NCI-H1436 (cell line): ENCODE measurements at regions not wholly inside any gene's neighbourhood (a gene's known extent, or its start where the extent isn't known, plus 50 kb on each side); places are given as distances from the start of the nearest gene placed in this dataset.

ENCODE experiments used
- DNase-seq: peaks from one replicate; lab custom pipeline; 2025; lab: John Stamatoyannopoulos, UW

DNA sequence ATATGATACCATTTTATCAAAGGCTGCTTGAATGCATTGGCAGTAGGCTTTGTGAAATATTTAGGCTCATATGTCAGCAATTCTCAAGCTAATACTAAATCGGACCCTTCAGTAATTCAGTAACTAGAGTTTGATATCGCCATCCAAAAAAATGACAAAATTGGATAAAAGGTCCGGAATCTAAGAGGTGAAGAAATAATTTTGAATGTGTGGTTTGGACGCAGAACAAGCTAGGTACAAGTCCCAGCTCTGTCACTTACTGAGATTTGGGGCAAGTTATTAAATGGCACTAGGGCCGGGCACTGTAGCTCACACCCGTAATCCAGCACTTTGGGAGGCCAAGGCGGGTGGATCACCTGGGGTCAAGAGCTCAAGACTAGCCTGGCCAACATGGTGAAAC is 956.5 kb downstream of the CDH11 start:
- DNase-seq = no peak

DNA sequence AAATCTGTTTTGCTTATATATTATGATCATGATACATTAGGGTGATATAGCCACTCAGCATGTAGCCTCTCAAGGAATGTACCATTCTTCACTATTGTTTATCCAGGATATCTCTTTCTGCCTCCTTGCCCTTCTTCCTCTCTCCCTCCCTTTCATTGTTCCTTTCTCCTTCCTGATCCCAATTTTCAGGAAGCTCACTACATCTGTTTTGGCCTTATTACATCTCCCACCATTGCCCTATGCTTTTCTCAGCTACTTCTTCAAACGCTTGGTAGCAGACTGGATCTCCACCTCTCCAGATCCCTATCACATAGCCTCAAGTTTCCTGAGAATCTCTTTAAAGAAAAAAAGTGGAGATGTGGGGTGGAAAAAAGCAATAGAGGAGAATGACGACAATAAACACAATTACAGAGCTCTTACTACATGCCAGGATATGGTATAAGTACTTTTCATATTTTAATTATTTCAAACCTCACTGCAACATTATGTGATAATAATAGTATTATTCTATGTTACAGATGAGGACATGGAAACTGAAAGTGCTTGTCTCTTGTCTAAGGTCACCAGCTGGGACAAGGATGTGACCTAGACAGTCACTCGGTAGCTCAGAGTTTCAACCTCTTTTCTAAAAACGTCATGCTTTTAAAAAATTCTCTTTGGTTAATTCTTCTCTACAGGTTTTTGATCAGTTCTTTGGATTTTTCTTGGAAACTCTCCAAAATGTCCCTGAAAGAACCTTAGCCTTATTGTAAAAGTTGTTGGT is 959.1 kb downstream of the CDH11 start:
- DNase-seq = no peak

DNA sequence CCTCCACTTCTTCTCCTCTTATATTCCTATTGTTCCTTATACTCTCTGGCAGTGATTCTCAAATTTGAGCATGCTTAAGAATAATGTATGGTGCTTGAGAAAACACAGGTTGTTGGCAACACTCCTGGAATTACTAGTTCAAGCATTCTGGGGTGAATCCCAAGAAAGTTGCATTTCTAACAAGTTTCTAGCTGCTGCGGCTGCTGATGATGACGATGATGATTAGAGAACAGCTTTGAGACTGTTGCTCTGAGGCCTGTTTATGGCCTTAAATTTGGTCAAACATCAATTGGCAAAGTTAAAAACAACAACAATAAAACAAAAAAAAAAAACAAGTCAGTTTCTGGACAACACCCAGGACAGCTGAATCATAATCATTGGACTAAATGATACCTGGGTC is 961.9 kb downstream of the CDH11 start:
- no peak for DNase-seq

DNA sequence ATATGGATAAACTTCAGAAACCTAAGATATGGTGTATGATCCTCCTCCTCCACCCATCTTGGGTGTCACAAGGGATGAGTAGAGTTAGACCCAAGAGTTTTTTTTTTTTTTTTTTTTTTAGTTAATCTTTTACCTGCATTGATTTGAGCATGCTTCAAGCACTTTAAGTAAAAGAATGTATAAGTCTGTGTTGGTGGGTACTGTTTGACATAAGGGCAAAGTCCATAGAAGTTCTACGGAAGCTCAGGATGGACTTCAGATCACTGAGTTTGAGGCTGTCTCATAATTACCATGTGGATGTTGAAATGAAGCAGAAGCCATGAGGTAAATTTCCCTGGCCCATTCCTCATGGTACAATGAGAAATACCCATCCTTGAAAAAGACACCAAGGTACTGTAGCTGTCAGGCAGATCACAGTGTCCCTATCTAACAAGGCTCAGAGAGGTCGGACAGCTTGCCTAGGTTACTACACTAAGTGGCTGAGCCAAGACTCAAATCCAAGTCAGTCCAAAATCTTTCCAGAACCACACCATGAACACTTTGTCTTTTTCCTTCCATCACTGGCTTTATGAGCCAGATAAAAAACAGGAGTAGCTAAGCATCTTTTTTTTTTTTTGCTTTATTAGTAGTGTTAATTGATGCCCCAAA is 962.8 kb downstream of the CDH11 start:
- no peak for DNase-seq

DNA sequence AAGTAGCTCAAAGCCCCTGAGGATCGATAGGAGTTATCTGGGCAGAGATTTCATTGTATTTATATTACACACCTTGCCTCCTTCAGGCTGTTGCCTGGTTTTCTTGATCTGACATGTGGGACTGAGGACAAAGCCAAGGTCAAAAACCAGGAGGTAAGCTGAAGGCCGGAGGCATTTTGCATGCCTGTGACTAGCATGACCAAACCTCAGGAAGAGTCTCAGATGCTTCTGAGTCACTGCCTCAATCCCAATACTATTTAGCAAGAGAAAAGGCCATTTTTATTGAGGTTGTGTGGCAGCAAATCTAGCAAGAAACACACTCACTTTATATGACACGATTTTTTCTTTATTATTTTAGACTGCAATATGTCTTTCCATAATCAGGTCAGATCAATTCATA is 968.1 kb downstream of the CDH11 start:
- no peak for DNase-seq

DNA sequence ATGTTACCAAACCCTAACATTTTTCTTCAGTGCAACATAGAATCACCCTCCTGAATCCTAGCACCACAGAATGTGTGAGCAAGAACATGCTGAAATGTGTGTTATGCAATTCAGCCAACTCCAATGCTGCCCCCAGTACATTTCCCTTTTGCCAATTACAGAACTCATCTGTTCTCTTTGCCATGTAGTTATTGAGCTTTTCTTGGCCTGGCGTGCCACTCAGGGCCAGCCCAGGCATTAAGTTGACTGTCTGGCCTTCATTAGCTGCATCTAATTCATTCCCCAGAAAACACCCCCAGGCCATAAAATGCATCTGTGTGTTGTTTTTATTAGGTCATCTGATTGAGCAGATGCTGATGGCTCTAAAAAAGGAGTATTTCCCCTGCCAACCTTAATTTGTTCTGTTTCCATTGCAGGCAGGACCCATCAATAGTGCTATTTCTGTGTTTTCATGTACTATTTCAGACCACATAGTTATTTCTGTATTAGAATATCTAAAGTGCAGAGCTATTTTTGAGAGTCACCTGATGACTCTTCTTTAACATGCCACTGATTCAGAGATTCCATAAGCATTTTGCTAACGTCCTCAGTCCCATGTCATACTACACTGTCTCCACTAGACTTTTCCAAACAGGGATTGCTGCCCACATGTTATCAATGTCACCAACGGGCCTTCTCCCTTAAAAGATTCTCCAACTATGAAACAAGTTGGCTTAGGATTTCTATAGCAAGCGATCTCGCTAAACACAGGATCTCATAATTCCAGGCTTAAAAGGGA is 969.7 kb downstream of the CDH11 start:
- no peak for DNase-seq

DNA sequence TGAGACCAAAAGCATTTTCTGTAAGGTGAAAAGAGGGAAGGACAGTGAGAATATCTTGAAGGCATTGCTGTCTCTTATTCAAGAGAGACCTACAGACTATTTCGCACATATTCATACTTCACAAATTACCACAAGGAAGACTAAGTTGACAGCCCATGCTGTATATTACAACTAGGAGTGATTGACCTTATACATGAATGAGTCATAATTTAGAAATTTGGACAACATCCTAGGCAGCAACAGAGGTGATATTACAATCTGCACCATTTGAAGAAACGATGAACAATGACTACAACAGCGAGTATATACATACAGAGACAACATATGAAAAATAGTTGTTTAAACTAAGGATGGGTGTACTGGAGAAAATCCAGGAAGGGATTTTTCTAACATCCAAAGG is 971.7 kb downstream of the CDH11 start:
- no peak for DNase-seq

DNA sequence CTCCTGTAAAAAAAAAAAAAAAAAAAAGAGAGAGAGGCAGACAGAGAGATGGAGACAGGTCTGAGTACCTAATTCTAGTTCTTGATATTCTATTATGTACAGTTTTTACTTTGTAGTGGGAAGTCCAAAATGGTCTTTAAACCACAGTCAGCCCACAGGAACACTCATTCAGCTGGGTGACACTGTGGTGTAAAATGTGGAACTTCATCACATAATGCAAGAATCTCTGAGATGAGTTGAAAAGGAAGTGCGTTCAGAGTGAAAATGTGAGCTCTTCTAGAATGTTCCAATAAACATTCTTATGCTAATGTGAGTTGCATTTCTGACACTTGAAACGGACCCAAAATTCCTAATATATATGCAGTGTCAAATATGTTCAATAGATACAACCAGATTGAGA is 972.1 kb downstream of the CDH11 start:
- DNase-seq = no peak

DNA sequence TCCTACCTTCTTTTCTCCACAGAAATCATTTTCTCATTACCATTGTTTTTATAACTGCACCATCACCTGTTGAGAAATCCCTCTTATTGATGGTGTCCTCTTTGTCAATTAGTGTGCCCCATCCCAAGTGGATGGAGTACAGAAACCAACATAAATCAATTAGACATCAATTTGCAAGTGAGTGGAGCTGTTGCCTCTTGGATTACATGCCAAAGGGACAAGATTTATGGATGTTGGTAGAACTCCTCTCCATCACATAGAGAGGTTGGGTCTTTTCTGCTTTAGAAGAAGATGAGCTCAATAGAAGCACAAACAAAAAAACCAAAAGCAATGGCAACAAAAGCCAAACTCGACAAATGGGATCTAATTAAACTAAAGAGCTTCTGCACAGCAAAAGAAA is 973.5 kb downstream of the CDH11 start:
- no peak for DNase-seq

DNA sequence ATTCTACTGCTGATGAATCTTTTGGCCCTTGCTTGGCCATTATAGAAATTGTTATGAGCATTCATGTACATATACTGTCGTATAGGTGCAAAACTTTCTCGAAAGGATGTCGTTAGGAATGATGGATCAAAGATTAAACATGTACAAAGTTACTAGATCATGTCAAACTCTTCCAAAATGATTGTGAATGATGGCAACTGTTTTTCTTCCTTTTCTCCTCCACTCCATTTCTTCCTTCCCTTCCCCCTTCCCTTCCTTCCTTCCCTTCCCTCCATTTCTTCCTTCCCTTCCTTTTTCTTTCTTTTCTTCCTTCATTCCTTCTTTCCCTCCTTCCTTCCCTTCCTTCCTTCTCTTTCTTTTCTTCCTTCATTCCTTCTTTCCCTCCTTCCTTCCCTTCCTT is 973.9 kb downstream of the CDH11 start:
- no peak for DNase-seq

DNA sequence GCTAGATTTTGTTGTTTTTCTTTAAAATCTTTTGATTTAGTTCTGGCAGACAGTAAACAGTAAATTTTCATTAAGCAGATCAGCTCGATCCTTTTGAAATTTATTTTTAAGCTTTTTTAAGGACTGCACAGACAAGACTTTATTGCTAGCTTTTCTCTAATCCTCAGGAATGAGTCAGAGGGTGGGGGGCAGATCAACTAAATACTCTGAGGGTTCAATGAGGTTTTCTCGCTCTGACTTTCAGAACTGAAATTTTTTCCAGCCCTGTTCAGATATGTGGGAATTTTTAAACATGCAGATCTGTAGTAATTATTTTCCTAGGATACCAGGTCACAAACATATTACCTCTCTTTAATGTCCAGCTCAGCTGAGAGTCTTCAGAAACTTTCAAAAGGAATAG is 977.2 kb downstream of the CDH11 start:
- no peak for DNase-seq

DNA sequence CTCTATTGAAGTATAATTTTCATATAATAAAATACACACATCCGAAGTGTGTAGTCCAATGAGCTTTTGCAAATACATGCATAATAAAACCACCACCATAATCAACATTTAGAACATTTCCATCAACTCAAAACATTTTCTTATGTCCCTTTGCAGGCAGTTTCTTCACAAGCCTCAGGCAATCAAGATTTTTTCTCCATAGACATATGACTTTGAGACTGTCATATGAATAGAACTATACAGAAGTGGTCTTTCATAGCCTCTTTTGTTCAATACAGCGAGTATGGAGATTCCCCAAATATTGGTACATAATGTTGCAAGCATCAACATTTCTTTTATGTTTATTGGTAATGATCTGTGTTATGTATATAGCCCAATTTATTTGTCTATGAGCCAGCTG is 983.2 kb downstream of the CDH11 start:
- DNase-seq = no peak

DNA sequence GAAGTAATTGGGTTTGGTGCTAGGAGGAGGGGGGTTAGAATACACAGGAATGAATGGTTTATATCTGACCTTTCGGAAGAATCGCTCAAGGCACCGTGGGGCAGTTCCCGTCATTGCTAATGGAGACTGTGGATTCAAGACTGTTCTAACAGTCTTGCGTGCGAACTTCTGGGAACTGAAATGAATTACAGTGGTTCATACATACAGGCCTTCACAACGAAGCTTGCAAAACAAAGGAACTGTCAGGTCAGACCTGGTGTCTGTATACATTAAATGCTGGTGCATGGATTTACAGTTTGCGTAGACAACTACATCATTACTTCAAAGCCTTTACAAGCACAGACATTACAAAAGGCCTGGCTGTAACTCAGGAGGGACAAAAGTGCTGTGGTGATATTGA is 983.9 kb downstream of the CDH11 start:
- no peak for DNase-seq

DNA sequence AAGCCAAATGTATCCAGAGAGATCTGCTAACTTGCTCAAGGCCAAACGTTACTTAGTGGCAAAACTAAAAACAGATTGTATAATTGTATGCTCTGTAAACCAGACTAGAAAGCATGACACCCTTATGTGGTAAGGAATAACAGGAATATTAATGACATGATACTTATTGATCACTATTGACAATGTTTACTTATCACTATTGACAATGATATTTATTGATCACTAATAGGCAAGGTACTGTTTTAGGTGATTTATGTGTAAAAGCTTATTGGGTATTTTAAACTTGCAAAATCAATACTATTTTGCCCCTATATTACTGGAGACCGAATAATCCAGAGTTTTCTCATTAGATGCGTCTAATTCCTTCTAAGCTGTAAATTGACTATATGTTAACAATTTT is 985.1 kb downstream of the CDH11 start:
- no peak for DNase-seq

DNA sequence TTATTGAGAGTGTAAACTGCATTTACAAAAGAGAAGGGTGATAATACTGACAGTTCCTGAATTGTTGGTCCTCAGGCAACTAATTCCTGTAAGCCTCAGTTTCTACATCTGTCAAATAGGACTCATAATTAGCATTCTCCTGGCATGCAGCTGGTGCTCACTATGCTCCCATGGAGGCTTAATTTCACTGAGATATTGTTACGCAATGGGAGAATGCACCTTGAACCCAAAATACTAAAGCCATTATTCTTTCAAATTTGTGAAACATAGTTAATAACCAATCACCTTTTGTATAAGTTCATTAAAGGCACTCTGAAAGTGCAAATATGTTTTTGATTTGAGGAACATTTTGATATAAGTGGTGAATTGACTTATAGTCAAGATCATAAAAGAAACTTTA is 985.5 kb downstream of the CDH11 start:
- no peak for DNase-seq

DNA sequence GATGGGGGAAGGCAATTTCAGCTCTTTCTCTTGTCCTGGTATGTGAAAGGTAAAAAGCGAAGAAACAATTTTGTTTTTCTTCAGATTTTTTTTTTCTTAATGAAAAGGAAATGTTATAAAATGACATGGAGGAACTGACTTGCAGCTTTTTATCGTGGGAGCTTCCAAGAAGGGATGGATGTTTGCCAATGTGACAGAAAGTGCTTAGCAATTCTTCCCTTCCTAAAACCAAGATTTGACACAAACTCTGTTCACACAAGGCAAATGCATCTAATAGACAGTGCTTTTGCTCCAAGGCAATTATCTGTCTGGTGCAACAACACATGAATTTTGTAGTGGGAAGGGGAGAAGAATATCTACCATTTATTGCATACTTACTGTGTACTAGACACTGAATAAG is 988.5 kb downstream of the CDH11 start:
- no peak for DNase-seq

DNA sequence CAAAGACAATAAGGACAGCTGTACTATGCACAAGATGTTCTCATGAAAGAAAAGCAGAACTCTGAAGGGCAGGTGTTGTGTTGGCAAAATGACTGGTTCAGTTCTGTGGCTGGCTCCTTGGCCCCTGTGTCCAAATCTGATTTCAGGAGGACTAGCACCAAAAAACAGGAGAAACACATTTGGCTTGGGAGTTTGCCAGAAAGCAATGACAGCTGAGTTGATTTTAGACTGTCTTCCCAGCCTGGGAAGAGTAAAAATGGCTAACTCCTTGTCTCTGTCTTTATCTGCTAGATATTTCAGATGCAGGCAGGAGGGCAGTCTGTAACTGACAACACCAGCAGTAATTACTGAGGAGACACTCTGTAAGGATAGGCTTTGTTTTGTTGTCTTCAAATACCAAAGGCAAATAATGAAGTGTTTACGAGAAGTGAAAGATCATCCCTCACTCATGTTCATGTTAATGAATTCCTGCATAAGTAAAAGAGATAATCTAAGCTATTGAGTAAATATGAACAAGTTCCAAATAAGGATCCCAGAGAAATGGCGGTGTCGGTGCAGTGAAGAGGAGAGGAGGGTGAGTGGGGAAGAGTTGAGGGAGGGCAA is 989.0 kb downstream of the CDH11 start:
- no peak for DNase-seq

DNA sequence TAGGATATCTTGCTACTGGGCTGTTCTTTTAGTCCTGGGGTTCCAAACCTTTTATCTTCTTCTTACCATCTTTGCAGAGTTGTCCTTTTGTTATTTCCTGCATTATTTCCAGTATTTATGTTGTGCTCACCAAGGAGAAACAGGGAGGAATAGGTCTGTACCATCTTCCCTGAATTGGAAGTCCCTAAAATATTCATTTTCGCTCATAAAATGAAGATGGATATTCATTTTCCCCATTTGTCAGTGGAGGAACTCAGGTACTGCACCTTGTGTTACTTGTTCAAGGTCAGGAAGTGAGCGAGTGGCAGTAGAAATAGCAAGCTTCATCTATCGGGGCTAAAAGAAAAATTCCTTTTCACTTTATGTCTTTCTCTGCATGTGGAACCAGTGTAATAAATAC is 989.7 kb downstream of the CDH11 start:
- DNase-seq = no peak

DNA sequence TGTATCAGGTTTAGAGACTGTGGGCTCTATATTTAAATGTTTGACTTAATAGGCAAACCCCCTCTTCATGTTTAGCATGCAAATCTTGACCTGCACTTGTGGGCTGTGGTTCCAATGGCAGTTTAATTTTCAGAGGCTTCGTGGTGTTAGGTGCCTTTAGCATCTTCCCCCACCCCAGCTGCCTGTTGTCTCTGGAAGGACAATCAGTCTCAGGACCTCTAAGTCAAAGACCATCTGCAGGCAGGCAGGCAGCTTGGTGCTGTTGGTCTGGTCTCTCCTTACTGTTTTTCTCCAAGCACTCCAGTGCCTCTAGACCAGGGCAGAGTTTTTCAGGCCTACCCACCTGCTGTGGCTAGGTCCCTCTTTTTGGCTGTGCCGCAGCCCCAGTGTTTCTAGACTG is 990.4 kb downstream of the CDH11 start:
- DNase-seq = no peak

DNA sequence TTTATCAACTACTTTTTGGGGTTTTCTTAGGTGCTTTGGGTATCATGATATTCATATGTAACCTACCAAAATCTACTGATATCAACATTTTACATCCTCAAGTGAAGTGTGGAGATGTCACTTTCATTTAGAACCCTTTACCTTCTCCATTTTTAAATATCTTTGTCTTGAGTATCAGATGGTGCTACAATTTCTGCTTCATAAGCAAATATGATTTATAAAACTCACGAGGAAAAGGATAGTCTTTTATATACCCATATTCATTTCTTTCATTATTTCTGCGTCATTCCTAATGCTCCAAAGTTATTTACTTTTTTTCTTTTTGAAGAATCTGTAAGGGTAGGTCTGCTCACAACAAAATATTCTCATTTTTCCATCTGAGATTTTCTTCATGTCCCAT is 991.7 kb downstream of the CDH11 start:
- DNase-seq = no peak

DNA sequence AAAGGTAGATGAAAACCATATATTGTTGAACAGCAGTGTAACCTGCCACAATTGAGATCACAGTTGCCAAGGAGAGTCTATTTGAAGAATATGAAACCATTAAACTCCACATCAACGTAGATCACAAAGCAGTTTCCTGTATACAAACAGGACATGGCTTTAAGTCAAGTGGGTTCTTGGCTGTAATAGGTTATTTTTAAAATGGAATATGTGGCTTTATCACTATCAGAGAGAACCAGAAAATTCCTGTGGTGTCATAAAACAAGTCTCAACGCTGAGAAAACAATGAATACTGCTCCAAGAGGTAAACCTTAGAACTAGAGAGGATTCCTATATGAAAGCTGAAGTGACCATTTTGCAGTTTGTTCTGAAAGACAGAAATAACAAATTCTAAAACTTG is 999.7 kb downstream of the CDH11 start:
- no peak for DNase-seq

DNA sequence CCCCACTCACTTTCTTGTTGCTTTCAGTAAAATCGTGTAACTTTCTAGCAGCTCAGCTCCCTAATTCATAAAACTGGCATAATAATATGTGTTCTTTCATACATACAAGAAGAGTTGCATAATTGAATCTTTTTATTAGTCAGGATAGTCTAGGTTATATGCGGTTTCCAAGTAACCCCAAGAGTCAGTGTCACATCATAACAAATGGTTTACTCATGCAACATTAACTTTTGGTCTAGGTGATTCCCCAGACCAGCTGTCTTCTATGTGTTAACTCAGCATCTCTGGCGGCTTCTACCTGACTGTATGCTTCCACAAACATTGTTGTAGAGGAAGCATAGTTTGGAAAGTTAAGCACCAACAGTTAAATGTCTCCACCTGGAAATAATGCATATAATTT is 1000.4 kb downstream of the CDH11 start:
- DNase-seq = no peak

DNA sequence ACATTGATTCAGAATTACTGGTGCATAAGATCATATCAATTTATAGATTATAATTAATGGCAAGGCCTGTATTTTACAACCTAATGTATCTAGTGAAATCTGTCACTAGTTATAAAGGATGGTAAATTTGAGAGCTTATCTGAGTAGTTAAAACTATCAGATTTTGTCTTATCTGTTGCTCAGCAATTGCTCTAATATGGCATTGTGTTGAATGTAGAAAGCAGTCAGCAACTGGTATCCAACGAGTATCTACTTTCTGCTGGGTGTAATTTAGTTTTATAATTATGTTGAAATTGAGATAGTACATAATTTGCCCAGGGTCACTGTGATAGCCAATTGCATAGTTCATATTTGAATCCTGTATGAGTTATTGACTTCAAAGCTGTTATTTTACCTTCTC is 1005.7 kb downstream of the CDH11 start:
- no peak for DNase-seq
